Calu3 (cell line): ENCODE measurements at regions not wholly inside any gene's neighbourhood (a gene's known extent, or its start where the extent isn't known, plus 50 kb on each side); places are given as distances from the start of the nearest gene placed in this dataset.

Experiments
- BruUV-seq: library from RNA; stranded (reverse); fragments of 400-500 nt; replicated peaks from 2 replicates; lab custom pipeline; 2021; lab: Mats Ljungman, UMichigan
- CTCF ChIA-PET: fragments of 300-600 bp; sonication (Branson Sonifier 250); formaldehyde crosslinking; loops from one replicate; lab custom pipeline; 2022; ENCODE audit warnings: antibody characterized with exemption; lab: Charles Lee
- DNase-seq: peaks from one replicate; pipeline ENCODE4 v3.0.0; 2022
- H3K27ac Mint-ChIP-seq: one replicate; pipeline ENCODE4 v1.8.0; 2022; ENCODE audit warnings: mixed read lengths; ENCODE audit not compliant: unreplicated experiment
- H3K27me3 Mint-ChIP-seq: one replicate; pipeline ENCODE4 v1.8.0; 2022; ENCODE audit warnings: mixed read lengths; ENCODE audit not compliant: unreplicated experiment
- H3K36me3 Mint-ChIP-seq: one replicate; pipeline ENCODE4 v1.8.0; 2022; ENCODE audit warnings: mild to moderate bottlenecking, moderate library complexity, mixed read lengths; ENCODE audit not compliant: insufficient read depth, unreplicated experiment
- H3K4me1 Mint-ChIP-seq: one replicate; pipeline ENCODE4 v1.8.0; 2022; ENCODE audit warnings: mild to moderate bottlenecking, low read depth, mixed read lengths; ENCODE audit not compliant: unreplicated experiment
- H3K4me3 Mint-ChIP-seq: one replicate; pipeline ENCODE4 v1.8.0; 2022; ENCODE audit warnings: mild to moderate bottlenecking, low read depth, moderate library complexity, mixed read lengths; ENCODE audit not compliant: unreplicated experiment
- H3K9me3 Mint-ChIP-seq: one replicate; pipeline ENCODE4 v1.8.0; 2022; ENCODE audit warnings: low read depth, mixed read lengths; ENCODE audit not compliant: unreplicated experiment
- intact Hi-C: fragments of 100-400 bp; cut with micrococcal nuclease; formaldehyde crosslinking; loops from one replicate; pipeline ENCODE4 v1.10.0; 2022; ENCODE audit not compliant: unreplicated experiment
- TF ChIP-seq, protein P1 (sequence below): fragments of 200-600 bp; IDR thresholded peaks from one replicate; pipeline ENCODE4 v1.8.0; 2022; ENCODE audit warnings: antibody characterized with exemption; ENCODE audit not compliant: unreplicated experiment

DNA sequence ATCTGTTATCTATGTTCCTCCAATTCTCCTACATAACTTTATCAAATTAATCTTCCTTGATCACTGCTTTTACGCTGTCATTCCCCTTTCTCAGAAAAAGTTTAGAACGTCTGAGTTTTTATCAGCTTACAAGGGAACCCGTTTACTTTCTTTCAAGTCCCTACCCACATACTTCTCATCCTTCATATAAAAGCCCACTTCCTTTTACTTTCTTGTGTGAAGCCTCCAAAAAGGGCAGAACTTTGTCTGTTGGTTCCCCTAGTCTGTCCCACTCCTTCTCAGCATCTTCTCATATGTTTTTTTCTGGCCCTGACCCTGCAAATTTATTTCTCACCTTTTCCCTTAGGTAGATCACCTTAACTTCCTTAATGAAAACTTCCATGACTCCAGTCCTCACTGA is 106.1 kb downstream of the TFAP2B start:
- H3K4me3 Mint-ChIP-seq, result no peak overlapping the region
- H3K36me3 Mint-ChIP-seq, result no peaks in the 10 kb centered on the region
- peaks cover 12% of the 10 kb centered on the region for H3K9me3 Mint-ChIP-seq
- no peak for DNase-seq
- CTCF ChIA-PET, result no interaction called here
- intact Hi-C loops, result no loop called here
- H3K27ac Mint-ChIP-seq, result no peak overlapping the region
- H3K27me3 Mint-ChIP-seq, result no peaks in the 10 kb centered on the region
- no peaks in the 10 kb centered on the region for H3K4me1 Mint-ChIP-seq
- TF ChIP-seq, protein P1, sequence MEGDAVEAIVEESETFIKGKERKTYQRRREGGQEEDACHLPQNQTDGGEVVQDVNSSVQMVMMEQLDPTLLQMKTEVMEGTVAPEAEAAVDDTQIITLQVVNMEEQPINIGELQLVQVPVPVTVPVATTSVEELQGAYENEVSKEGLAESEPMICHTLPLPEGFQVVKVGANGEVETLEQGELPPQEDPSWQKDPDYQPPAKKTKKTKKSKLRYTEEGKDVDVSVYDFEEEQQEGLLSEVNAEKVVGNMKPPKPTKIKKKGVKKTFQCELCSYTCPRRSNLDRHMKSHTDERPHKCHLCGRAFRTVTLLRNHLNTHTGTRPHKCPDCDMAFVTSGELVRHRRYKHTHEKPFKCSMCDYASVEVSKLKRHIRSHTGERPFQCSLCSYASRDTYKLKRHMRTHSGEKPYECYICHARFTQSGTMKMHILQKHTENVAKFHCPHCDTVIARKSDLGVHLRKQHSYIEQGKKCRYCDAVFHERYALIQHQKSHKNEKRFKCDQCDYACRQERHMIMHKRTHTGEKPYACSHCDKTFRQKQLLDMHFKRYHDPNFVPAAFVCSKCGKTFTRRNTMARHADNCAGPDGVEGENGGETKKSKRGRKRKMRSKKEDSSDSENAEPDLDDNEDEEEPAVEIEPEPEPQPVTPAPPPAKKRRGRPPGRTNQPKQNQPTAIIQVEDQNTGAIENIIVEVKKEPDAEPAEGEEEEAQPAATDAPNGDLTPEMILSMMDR, result no peak
- BruUV-seq, result no TSS peak

DNA sequence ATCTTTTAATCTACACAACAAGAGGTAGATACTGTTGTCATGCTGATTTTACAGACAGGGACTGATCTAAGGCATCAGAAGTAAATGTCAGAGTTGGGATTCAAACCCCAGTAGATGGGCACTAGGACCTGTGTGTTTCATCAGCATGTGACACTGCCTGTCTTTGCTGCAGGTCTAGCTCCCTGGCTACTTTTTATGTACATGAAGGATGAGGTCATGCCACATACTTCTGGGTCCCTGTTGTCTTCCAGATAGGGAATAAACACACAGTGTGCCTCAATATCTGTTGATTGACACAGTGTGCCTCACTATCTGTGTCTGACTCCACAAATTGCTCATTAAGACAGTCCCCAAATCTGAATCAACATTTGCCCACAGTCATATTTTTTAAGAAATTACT is 106.9 kb downstream of the TFAP2B start:
- no peaks in the 10 kb centered on the region for H3K27me3 Mint-ChIP-seq
- TF ChIP-seq, protein P1, result no peak
- DNase-seq, result no peak
- CTCF ChIA-PET, result no interaction called here
- peaks cover 9% of the 10 kb centered on the region for H3K9me3 Mint-ChIP-seq
- no TSS peak for BruUV-seq
- H3K4me1 Mint-ChIP-seq, result no peaks in the 10 kb centered on the region
- intact Hi-C loops, result no loop called here
- H3K4me3 Mint-ChIP-seq, result no peak overlapping the region
- no peaks in the 10 kb centered on the region for H3K36me3 Mint-ChIP-seq
- H3K27ac Mint-ChIP-seq, result no peak overlapping the region

DNA sequence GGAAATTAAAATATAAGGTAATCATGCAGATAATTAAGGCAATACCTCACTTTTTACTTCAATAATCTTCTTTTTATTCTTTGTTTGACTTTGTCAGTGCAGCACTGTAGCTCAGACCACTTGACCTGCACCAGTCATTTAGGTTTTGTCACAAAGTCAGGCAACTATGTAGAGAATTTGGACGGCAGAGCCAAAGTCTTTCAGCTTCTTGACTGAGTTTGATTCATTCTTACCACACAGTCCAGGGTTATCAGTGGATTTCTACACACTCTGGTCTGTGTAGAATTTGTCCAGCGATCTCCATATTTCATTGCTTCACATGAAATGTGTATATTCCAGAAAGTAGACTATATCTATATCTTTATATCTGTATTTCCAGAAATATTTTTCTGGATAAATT is 107.3 kb downstream of the TFAP2B start:
- Mint-ChIP-seq H3K9me3 (peaks cover 7% of the 10 kb centered on the region), H3K36me3 (no peaks in the 10 kb centered on the region), H3K4me1 (no peaks in the 10 kb centered on the region), H3K27me3 (no peaks in the 10 kb centered on the region), H3K27ac (no peak overlapping the region), H3K4me3 (no peak overlapping the region)
- intact Hi-C loops, result no loop called here
- DNase-seq, result no peak
- CTCF ChIA-PET, result no interaction called here
- TF ChIP-seq, protein P1, result no peak
- BruUV-seq, result no TSS peak

DNA sequence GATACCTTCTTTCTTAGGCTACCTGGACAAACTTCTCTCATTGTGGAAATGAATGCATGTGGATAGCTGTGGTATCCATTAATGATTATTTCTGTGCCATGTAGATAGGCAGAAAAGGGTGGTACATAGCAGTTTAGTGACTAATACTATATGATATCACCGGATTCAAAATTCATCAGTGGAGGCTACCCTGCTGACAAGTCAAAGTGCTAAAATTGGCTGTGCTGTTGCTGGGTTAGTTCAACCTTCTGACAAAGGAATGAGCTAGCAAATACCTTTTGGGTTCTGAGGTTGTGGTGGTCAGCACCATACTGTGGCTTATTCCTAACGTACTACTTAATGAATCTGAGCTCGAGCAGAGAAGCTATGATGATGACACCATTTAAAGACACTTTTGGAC is 109.1 kb downstream of the TFAP2B start:
- CTCF ChIA-PET, result no interaction called here
- H3K36me3 Mint-ChIP-seq, result no peaks in the 10 kb centered on the region
- TF ChIP-seq, protein P1, result no peak
- no peaks in the 10 kb centered on the region for H3K4me1 Mint-ChIP-seq
- BruUV-seq, result no TSS peak
- intact Hi-C loops, result no loop called here
- no peaks in the 10 kb centered on the region for H3K27me3 Mint-ChIP-seq
- H3K27ac Mint-ChIP-seq, result no peak overlapping the region
- DNase-seq, result no peak
- no peak overlapping the region for H3K4me3 Mint-ChIP-seq
- H3K9me3 Mint-ChIP-seq, result peaks cover 4% of the 10 kb centered on the region
